Epidermal melanocyte (primary cell): ENCODE measurements at regions not wholly inside any gene's neighbourhood (a gene's known extent, or its start where the extent isn't known, plus 50 kb on each side); places are given as distances from the start of the nearest gene placed in this dataset.

Source experiments
- DNase-seq: peaks from one replicate; pipeline ENCODE4 v3.0.0; 2011; ENCODE audit warnings: low spot score; ENCODE audit not compliant: insufficient read length

DNA sequence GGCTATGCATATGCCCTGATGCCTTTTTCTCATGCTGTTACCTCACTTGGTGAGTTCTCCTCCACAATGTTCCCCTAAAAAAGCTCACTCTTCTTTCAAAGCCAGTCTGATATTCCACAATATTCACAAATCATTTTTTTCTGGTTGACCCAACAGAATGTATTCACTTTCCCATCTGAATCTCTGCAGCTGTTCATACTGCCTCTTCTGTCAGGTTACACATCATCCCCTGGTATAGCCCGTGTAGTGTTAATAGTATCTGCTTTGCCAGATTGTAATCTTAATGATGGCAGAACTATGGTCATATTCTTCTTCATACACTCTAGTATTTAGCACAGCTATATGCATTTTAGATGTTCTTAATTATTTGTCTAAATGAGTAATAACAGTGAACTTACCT lies 544.3 kb downstream of the EFNB2 start:
- no peak for DNase-seq

DNA sequence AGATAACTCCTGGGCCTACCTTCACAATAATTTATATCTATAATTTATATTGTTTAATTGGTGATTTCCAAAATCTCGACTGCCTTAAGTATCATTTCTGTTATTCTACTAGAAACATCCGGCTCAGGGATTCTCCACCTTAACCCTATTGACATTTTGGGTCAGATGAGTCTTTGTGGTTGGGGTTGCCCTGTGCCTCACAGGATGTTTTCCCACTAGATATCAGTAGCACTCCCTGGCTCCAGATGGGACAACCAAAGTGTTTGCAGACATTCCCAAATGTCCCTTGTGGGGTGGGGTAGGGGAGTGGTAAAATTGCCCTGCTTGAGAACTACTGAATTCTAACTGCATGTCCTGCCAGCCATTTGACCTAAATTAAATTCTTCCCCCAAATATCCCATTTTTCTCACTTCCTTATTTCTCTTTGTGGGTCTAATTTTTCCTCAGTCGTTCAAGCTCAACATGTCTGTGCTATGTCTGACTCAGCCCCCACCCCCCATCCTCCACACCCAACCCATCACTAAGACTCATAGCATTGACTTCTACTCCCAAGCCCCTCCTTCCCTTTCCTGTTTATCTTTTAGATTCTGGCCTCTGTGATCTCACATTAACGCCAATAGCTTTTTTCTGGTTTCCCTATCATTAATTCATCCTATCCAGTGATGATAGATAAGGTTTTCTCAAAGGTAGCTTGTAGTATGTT lies 545.1 kb downstream of the EFNB2 start:
- DNase-seq, result no peak

DNA sequence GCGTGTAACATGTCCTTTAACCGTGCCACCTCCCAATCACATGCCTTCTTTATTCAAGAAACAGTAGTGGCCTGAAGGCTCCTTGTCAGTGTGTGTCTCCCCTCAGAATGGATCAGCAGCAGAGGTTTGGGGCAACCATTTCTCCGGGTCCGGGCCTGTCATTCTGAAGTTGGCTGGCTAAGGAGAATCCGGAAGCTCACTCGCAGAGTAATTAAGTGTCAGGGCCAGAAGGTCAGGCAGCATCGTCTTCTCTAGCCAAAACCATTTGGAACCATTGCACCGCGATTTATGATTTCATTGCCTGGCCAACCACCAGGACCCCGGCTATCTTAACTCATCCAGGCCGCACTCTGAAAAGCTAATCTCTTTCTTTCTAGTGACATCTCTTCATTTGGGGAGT lies 550.8 kb downstream of the EFNB2 start:
- no peak for DNase-seq

DNA sequence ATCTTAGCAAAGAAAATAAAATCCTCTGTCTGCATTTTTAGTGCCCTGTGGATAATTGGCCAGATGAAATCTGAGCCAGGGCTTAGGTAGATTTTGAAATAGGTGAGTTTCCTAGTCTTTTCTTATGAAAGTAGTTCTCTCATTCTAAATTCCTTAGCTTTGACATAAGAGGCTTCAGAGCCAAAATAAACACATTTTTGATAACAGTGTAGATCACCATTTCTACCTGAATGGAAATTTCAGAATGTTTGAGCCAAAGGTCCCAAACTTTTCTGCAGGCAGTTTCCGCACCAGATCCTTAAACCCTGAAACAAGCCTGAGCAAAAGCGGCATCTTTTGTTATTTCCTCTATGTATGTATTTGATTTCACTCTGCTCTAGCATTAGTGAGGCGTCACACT lies 551.2 kb downstream of the EFNB2 start:
- DNase-seq, result no peak

DNA sequence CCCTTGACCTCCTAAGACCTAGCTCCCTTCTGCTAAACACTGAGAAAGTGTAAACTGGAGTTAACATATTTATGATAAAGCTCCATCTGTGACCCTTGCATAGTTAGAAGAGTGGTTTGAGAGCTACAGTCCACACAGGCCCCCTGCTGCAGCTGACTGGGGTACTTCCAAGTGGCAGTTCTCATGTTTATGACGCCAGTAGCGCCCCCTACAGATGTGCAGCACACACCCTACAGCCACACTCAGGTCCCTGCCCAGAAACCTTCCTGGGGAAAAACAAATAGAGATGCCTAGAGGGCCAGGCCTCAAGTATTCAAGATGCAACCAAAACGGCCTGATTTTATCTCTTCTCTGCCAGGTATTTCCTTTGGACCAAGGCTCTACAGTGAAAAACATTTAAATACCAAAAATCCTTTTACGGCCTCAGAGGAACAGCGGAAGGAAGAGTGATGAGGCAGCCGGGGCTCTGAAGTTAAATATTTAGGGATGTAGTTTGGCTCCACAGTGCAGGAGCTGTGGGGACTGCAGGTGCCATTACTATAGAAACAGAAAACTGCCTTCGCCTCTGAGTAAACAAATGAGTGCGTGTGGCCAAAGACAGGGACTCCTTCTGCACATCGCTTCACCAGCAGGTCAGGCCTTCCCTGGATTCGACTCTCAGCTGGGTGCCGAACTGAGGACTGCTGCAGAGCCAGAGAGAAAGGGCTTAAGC lies 553.1 kb downstream of the EFNB2 start:
- DNase-seq, result no peak

DNA sequence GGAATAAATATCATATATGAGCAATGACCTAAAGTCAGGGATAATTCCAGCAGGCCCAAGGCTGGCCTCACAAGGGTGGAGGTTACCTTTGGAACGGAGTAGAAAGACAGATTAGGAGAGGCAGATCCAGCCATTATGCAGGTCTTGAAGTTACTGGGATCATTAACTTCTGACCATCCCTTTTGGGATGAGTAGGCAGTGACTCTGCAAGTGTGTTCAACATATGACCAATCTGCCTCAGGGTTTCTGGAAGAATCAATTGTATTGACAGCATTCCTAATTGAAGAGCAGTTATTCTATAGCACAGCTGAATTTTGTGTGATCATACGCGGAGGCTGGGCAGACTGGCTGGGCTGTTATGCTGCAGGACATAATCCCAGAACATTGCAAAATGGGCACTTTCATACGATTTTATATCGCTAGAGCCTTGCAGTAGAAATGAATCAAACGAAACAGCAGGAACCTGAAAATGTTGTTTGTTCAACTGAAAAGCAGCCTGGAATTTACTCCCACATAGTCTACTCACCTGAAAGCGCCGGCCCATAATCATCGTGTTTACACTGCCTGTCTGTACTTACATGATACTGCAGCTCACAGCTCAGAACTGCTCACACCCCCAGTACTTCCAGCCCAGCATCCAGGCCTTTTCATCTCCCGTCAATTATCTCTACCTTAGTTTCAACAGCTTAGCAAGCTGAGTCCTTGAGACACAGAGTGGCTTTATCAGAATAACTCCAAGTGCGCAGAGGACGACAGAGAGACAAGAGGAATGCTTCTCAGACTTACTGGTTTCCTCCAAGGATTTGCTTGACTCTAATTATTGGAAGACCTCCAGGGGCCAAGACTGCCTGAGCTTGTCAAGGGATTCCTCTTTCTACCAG lies 556.1 kb downstream of the EFNB2 start:
- no peak for DNase-seq

DNA sequence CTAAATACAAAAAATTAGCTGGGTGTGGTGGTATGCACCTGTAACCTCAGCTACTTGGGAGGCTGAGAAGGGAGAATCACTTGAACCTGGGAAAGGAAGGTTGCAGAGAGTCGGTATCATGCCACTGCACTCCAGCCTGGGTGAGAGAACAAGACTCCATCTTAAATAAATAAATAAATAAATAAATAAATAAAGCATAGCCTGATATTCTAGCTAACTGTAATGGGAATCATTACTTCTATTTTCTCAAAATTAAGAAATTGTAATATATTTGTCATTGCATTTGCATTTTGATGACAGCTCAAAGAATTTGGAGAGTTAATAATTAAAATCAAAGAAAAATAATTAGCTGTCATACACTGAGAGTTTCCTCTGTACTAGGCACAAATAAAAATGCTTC lies 561.1 kb downstream of the EFNB2 start:
- no peak for DNase-seq

DNA sequence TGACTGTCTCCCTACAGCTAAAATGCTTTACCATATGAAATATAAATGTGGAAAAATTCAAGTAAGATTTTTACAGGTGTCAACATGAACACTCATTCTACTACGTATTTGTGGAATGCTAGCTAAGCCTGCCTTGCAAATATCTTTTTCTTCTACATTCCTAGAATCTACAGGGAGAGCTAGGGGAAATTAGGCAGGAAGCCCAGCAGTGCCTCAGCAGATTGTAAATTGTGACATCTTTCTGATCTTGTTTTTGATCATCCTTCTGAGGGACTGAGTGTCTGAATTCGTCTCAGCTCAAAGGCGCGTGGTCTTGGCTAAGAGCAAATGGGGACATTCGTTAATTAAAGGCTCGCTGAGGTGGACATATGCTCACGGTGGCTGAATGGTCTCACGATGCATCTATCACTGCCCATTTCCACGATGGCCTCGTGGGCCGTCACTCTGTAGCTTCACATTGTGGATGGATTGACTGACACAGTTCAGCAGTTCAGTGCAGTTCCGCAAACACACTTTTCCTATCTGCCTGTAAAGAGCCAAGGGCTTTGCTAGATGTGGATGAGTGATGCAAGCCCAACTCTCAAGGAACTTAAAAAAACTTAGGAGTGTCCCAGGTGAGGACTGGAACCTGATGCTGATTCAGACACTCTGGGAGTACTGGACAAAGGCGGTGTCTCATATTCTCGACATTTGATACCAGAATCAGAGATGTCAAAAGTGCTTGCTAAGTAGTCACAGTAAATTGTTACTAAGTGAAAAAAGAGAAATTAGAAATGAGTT lies 562.5 kb downstream of the EFNB2 start:
- no peak for DNase-seq

DNA sequence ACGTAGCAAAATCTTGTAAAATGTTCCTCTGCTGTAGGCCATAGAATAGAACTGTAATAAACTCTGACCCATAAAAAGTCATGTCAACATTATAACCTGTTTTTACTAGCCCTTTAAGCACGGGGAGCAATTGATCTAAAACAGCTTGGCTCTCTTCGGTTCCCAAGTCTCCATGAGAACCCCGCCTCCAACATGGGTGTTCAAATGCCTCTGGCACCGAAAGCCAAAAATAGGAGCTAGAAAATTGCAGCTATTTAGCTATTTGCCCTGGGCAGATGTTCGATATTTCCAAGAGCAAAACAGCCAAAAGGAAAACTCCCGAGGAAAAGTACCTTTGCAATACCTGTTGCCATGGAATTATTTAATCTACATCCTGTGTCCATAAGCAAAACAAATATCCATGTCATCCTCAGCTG lies 563.1 kb downstream of the EFNB2 start:
- no peak for DNase-seq

DNA sequence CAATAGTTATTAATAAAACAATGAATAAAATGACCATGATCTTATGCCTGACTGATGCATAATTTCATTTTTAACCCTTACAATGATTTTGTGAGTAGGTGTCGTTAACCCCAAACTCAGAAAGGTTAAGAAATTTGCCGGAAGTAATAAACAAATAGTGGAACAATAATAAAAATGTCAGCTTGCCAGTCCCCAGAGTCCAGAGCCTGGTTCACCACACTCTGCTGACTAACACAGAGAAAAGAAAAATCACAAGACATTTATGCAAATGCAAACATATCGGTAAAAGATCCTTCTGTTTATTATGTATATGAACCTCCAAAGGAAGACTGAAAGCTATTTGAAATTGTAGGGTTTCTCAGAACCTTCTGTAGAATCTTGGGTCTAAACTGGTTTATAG lies 563.7 kb downstream of the EFNB2 start:
- DNase-seq, result no peak

DNA sequence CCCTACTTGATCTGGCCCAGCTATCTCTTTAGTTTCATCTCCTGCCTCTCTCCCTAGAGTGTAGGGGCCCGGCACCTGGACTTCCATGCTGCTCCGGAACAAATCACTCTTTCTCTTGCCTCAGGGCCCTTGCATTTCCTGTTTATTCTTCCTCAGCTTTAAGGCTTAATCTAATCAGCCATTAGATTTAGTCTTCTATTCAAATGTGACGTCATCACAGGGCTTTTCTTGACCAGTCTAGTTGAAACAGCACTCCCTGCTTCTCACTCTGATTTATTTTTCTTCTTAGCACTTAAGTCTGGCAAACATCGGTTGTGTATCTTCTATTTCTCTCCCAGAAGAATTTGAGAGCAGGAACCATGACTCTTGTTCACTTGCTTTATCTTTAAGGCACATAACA lies 564.1 kb downstream of the EFNB2 start:
- no peak for DNase-seq

DNA sequence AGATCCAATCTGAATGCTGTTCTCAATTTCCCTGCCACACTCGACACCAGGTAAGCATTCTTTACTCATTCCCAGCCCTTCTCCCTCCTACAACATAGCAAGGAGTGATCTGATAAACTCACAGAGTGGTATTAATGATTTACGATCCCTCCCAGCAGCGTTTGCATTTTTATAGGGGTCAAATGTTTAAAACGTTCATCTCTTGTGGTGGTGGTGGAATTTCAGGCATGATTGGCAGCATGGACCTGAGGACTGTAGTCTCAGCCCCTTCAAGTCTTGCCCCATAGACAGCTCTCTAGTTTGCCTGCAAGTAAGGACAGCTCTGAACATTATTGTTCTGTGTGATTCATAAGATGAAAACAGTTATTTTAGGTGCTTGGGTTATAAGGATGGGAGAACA lies 565.7 kb downstream of the EFNB2 start:
- DNase-seq, result no peak

DNA sequence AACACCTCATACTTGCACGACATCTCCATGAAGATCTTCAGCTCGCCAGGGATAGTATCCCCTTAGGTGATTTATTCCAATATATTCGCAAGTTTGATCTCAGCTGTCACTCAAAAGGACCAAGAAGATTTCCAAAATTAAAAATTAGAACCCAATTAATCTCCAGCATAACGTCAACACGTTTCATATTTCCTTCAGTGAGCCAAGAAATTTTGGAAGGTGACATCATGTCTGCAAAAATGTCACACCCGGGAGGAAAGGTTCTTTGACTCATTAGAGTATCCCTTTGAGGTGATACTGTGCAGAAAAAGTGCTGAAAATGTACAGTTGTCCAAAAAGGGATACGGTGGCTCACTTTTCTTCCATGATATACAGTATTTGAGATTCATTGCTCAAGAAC lies 569.6 kb downstream of the EFNB2 start:
- DNase-seq, result no peak

DNA sequence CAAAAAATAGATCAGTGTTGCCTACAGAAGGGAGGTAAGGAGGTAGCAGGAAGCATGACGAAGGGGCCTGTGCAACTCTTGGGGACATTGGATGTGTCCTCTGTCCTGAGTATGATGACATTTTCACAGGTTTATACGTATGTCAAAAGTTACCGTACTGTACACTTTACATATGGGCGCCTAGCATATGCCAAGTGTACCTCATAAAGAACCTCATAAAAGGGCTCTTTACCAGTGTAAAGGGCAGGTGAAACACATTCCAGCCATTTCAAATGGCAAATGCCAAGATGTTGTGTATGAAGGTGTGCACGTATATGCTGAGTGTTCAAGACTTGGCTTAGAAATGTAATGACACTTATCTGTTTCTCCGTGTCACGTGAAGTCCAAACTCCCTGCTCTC lies 573.4 kb downstream of the EFNB2 start:
- no peak for DNase-seq

DNA sequence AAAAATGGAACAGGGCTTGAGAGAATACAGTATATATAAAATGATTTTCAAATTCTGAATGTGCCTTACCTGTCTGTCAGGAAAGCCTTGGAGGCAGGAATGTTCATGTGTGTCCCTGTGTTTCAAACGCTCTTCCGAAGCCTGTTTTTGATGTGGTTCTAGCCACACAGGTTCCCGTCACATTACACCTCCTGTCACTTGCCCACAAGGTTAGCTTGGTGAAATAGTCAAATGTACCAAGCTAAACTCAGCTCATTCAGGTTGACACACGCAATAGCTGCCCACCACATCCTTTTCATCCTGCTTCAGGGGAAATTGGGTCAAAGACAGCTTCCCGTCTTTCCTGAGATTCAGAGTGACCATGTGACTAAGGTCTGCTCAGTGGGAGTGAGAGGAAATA lies 574.0 kb downstream of the EFNB2 start:
- DNase-seq, result no peak

DNA sequence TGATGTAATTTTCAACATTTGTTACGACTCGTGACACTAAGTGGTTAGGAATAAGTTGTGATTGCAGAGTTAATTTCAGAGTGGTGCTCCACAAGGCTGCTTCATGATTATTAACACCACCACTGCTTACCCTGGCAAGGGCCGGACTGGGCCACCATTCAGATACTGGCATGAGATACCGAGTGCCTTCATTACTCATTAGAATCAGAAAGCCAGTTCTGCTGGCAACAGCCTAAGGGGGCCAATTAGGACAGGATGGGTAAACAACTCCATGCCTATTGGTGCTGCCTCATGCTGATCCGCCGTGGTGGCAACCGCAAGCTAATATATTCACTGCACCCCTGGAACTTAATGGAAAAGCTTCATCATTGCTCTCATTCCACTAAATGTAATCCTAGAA lies 575.1 kb downstream of the EFNB2 start:
- DNase-seq, result no peak

DNA sequence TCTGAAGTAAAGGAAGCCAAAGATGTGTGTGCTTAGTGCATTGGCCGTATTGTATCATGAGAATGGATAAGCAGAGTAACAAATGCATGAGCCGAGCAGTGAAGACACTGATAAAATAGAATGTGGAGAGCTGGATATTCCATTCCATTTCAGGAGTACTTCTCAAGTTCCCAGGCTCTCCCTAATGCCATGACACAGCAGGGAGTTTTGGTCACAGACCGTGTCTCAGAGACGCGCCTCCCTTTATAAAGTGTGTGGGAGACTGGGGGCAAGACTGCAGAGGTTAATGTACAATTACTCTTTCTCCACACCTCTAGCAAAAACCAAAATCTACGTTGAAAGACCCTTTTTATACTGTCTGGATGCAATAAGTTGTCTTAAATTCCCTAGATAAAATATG lies 575.6 kb downstream of the EFNB2 start:
- no peak for DNase-seq

DNA sequence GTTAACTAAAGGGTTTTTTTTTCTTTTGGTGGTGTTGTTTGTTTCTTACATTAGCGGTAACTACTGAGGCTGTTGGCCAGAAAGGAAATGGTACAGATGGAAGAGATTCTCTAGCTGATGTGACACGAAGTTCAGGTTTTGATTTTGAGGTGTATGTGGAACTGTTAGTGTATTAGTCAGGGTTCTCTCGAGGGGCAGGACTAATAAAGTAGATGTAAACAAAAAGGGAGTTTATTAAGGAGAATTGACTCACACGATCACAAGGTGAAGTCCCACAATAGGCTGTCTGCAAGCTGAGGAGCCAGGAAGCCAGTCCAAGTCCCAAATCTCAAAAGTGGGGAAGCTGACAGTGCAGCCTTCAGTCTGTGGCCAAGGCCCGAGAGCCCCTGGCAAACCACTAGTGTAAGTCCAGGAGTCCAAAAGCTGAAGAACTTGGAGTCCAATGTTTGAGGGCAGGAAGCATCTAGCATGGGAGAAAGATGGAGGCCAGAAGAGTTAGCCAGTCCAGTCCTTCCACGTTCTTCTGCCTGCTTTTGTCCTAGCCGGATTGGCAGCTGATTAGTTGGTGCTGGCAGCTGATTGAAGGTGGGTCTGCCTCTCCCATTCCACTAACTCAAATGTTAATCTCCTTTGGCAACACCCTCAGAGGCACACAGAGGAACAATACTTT lies 577.6 kb downstream of the EFNB2 start:
- no peak for DNase-seq

DNA sequence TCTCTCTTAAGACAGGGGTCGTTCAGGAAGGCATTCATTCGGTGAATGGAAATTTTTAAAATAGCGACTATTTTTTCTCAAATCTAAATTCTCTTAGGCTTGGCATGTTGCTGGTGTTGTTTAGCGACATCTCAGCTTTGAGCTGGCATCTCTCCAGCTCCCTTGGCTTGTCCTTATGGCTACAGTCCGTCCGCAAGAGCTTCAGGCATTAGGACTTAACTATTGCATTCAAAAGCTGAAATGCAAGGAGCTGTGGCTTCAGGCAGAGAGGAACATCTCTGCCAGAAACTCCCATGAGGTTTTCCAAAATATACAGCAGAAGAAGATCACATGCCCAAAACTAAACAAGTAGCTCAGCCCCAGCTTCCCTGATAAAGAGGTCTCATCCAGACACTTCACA lies 578.5 kb downstream of the EFNB2 start:
- no peak for DNase-seq

DNA sequence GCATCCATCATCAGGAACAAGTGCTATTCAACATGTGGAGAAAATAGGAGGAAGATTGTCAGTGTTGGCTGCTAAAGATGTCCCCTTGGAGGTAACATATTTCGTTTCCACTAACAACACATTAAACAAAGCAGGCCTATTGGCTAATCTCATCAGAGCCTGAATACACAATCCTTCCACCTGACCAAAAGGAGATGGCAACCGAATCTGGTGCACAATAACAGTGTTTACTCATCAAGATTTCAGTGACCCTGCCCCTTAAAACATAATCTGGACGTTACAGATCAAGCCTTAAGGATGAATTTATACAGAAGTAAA lies 582.5 kb downstream of the EFNB2 start:
- DNase-seq, result no peak
